ENCODE measurements at regions not wholly inside any gene's neighbourhood (a gene's known extent, or its start where the extent isn't known, plus 50 kb on each side); places are given as distances from the start of the nearest gene placed in this dataset.
"Not testable (repeated sequence)": the region's sequence is repeated elsewhere in the genome, so short reads cannot be mapped to it uniquely, and the experiment has no call there.

DNA sequence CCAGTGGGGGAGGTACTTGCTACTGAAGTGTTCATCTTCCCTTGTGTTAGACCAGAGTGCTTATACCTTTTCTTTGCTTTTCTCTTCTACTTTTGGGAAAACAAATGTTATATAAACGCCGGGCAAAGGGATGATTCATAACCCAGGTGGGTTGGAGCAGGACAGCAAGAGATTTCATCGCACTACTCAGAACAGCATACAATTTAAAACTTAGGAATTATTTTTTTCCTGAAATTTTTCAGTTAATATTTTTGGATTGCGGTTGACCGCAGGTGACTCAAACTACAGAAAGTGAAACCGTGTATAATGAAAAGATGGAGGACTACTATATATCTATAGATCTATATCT lies 270.0 kb upstream of the RGMA start:
- Histone ChIP-seq H3K9me3 (no peaks in the 10 kb centered on the region), H3K4me3 (no peak overlapping the region), H3K36me3 (no peaks in the 10 kb centered on the region), H3K27me3 (no peaks in the 10 kb centered on the region), H3K27ac (no peak overlapping the region), H3K4me1 (no peaks in the 10 kb centered on the region)
- DNase-seq (ENCODE audit: low spot score in 2 of 2): no peak
- no peak for TF ChIP-seq CTCF (IDR thresholded peaks at IDR 0.05)
- intact Hi-C loops (cut with DNase I): no loop called here

DNA sequence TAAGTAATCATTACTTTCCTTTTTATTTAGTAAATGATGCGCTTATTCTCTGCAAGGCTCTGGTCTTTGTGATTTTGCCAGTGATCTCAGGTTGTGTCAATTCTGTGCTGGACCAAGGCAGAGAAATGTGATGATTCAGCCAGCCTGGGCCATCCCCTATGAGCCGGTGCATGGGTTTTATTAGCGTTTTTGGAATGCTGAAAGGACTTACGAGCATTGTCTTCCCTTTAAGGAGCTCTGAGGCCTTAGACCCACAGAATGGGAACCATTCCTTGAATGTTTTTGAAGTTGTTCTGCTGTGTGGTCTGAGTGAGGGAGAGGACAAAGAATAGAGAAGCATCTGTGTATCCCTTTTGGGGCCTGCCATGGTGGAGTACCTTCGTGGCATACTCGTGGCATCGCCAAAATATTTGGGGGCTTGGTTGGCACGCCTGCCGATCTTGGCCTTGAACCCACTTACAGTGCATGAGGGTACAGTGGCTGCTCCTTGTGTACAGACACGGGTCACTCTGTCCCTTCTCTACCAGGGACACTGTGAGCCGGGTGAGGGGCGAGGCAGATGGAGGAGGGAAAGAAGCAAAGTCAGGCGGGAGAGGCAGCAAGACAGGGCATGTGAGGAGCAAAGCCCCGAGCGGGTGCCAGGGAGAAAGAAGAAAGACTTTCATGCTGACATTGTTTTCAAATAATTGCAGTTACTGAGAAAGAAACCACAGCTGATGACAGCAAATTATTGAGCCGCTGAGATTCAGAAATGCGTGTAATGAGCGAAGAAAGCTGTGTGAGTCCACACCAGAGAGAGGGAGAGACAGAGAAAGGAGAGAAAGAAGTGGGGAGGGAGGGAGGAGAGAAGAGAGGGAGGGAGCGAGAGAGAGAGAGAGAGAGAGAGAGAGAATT lies 269.4 kb upstream of the RGMA start:
- Histone ChIP-seq H3K4me3 (no peak overlapping the region), H3K4me1 (no peaks in the 10 kb centered on the region), H3K36me3 (no peaks in the 10 kb centered on the region), H3K27ac (no peak overlapping the region), H3K9me3 (no peaks in the 10 kb centered on the region), H3K27me3 (no peaks in the 10 kb centered on the region)
- no peak for DNase-seq (ENCODE audit: low spot score in 2 of 2)
- no peak for TF ChIP-seq CTCF (IDR thresholded peaks at IDR 0.05)
- intact Hi-C loops (cut with DNase I): no loop called here

DNA sequence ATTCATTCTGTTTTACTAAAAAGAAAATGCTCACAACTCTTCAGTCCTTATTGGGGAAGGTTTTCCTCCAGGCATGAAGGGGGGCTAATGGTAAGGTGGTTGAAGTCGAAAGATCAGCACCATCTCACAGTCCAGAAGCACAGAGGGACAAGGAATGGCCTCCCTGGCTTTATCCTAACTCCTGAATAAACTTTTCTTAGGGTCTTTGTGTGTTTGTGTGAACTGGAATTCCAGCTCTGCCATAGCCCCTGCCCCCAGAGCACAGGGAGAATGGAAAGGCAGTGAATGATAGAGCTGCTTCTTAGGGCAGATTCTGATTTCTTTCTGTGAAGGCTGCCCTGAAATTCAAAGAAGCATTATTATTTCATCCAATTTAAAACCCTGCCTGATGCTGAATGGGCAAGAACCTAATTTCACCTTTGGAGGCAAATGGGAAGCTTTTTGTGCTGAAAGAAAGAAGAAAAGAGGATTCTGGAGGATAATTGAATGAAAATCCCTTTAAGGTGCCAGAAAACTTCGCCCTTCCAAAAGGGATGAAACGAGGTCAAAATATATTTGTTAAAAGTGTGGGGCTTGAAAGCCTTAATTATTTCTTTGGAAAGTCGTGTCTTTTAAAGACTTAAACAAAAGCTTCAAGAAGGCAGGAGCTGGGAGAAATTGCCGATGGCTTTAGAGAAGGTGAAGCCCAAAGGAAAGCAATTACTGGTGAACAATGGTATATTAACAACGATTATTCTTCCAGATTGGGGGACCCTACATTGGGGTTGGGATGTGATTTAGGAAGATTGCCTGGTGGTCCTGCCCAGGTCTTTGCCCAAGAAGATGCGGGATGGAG lies 259.9 kb upstream of the RGMA start:
- no peaks in the 10 kb centered on the region for H3K36me3 ChIP-seq
- H3K27ac ChIP-seq: no peak overlapping the region
- no peak for DNase-seq (ENCODE audit: low spot score in 2 of 2)
- intact Hi-C loops (cut with DNase I): no loop called here
- H3K9me3 ChIP-seq: no peaks in the 10 kb centered on the region
- no peak overlapping the region for H3K4me3 ChIP-seq
- H3K27me3 ChIP-seq: no peaks in the 10 kb centered on the region
- no peak for TF ChIP-seq CTCF (IDR thresholded peaks at IDR 0.05)
- H3K4me1 ChIP-seq: no peaks in the 10 kb centered on the region

DNA sequence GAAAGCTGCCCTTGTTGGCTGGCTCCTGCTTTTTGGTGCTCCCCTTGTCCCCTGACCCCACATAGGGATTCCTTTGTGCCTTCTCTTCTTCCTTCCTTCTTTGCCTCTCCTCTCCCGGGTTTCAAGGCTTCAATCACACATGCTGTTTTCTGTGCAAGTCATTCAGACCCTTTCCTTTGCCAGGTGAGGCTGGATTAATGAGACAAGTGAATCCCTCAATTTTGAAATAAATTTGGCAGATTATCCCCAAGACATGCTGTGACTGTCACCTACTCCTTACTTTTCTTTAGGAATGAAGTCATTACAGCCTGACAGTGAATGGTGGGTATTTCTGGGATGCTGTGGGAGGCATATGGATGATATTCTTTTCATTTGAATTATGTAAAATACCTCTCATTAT lies 259.0 kb upstream of the RGMA start:
- Histone ChIP-seq H3K27ac (no peak overlapping the region), H3K4me1 (no peaks in the 10 kb centered on the region), H3K27me3 (no peaks in the 10 kb centered on the region), H3K9me3 (no peaks in the 10 kb centered on the region), H3K4me3 (no peak overlapping the region), H3K36me3 (no peaks in the 10 kb centered on the region)
- intact Hi-C loops (cut with DNase I): no loop called here
- DNase-seq (ENCODE audit: low spot score in 2 of 2): no peak
- no peak for TF ChIP-seq CTCF (IDR thresholded peaks at IDR 0.05)

- TF ChIP-seq CTCF (IDR thresholded peaks at IDR 0.05): no peak
These were observed 257.0 kb upstream of the RGMA start for GRCh38 chr15:93345981-93346380.

DNA sequence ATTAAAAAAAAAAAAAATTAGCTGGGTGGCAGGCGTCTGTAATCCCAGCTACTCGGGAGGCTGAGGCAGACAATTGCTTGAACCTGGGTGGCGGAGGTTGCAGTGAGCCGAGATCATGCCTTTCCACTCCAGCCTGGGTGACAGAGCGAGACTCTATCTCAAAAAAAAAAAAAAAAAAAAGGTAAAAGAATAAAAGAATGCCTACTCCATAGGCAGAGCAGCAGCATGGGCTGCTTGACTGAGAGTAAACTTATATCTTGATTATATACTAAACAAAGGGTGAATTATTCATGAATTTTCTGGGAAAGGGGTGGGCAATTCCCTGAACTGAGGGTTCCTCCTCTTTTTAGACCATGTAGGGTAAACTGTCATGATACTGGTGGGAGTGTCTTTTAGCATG lies 254.4 kb upstream of the RGMA start:
- H3K4me1 ChIP-seq; H3K36me3 ChIP-seq; intact Hi-C loops (cut with DNase I); H3K27me3 ChIP-seq; H3K9me3 ChIP-seq; H3K4me3 ChIP-seq; H3K27ac ChIP-seq; DNase-seq (ENCODE audit: low spot score in 2 of 2): not testable (repeated sequence)

More at GRCh38 chr15:93345981-93346380, 257.0 kb upstream of the RGMA start:
- H3K27me3 ChIP-seq: no peaks in the 10 kb centered on the region
- H3K4me1 ChIP-seq: no peaks in the 10 kb centered on the region
- H3K27ac ChIP-seq: no peak overlapping the region
- intact Hi-C loops (cut with DNase I): no loop called here
- H3K36me3 ChIP-seq: no peaks in the 10 kb centered on the region
- H3K9me3 ChIP-seq: no peaks in the 10 kb centered on the region
- no peak for DNase-seq (ENCODE audit: low spot score in 2 of 2)
- no peak overlapping the region for H3K4me3 ChIP-seq

Measured in ascending aorta (tissue), 2 donors.